ENCODE measurements at regions not wholly inside any gene's neighbourhood (a gene's known extent, or its start where the extent isn't known, plus 50 kb on each side); places are given as distances from the start of the nearest gene placed in this dataset.

DNA sequence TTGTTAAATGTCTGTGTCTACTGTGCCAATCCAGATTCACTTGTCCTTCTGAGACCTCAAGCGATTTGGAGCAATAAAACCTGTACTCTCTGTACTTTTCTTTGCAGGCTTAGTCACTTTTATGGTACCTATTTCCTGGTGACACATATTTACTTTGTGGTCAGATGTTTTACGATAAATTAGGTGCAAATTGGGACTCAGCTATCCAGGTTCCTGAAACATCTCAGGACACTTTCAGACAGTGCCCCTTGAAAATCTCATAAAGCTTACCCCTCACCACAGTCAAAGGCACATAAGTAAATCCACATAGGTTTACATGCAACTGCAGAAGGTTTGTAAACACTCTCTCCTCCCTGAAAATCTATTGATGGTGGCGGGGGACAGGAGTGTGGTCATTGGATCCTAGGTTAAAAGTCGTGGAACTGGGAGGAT, 438.8 kb downstream of the EFNB2 start:
- POLR2A ChIA-PET = no interaction called here
- TF ChIP-seq, protein P1, sequence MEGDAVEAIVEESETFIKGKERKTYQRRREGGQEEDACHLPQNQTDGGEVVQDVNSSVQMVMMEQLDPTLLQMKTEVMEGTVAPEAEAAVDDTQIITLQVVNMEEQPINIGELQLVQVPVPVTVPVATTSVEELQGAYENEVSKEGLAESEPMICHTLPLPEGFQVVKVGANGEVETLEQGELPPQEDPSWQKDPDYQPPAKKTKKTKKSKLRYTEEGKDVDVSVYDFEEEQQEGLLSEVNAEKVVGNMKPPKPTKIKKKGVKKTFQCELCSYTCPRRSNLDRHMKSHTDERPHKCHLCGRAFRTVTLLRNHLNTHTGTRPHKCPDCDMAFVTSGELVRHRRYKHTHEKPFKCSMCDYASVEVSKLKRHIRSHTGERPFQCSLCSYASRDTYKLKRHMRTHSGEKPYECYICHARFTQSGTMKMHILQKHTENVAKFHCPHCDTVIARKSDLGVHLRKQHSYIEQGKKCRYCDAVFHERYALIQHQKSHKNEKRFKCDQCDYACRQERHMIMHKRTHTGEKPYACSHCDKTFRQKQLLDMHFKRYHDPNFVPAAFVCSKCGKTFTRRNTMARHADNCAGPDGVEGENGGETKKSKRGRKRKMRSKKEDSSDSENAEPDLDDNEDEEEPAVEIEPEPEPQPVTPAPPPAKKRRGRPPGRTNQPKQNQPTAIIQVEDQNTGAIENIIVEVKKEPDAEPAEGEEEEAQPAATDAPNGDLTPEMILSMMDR (IDR thresholded peaks at IDR 0.05; ENCODE audit: control extremely low read depth, extremely low read depth, low read depth, missing control alignments) = no peak
- CTCF ChIA-PET = no interaction called here
- no peak for DNase-seq (ENCODE audit: extremely low spot score)

DNA sequence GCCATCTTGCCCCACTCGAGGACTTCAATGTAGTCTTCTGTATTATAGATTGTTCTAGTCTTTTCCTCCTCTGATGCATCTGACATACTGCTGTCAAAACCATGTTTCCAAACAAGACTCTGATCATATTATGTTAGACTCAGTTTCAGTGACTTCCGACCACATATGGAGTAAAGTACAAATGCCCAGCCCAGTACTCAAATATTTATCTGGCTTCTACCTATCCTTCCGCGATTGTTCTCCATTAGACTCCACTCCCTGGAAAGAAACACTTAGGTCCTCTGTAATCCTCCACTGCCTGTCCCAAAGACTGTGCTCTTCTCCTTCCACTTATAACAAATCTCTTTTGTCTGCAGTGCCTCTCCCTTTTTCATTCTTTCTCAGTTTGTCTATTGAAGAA, 439.5 kb downstream of the EFNB2 start:
- ChIA-PET CTCF (no interaction called here), POLR2A (no interaction called here)
- no peak for DNase-seq (ENCODE audit: extremely low spot score)
- TF ChIP-seq, protein P1 (IDR thresholded peaks at IDR 0.05; ENCODE audit: control extremely low read depth, extremely low read depth, low read depth, missing control alignments) = no peak

DNA sequence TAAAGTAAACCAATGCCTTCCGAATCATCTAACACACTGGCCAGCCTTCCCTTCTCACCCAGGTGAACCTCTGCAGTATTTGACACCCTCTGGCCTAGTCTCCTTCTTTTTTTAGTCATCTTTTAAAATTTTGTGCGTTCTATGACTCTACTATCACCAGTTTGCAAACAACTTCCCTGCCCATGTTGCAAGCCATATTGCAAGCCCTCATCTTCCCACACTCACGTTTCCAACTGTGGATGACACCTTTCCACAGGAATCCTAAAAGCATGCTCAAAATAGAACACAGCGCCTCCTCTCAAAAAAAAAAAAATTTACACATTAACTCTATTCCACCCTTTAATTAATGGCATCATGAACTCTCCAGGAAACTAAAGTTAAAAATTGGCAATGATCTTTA, 440.1 kb downstream of the EFNB2 start:
- TF ChIP-seq, protein P1 (IDR thresholded peaks at IDR 0.05; ENCODE audit: control extremely low read depth, extremely low read depth, low read depth, missing control alignments) = no peak
- DNase-seq (ENCODE audit: extremely low spot score) = no peak
- CTCF ChIA-PET = no interaction called here
- POLR2A ChIA-PET = no interaction called here

DNA sequence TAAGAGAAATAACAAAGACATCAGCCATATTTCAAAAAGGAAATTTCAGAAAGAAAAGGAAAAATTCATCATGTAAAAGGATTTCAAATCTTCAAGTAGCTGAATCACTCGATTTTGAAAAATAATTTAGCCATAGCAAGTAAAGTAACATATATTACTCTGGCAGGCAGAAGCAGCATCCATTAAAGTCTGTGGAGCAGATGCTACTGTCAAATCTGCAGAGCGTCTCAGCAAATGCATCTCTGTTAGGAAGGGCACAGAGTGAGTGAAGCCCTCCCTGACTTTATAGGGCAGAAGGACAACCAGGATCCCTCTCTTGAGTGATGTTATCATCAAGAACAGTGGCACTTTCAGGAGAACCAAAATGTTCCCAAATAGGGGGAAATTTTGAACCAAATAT, 445.5 kb downstream of the EFNB2 start:
- POLR2A ChIA-PET = no interaction called here
- TF ChIP-seq, protein P1 (IDR thresholded peaks at IDR 0.05; ENCODE audit: control extremely low read depth, extremely low read depth, low read depth, missing control alignments) = no peak
- CTCF ChIA-PET = interaction anchor here (1.3 kb wide), 1 partner anchor 8 kb away, joined by 4 read pairs; no protein-coding TSS in a partner anchor
- no peak for DNase-seq (ENCODE audit: extremely low spot score)

DNA sequence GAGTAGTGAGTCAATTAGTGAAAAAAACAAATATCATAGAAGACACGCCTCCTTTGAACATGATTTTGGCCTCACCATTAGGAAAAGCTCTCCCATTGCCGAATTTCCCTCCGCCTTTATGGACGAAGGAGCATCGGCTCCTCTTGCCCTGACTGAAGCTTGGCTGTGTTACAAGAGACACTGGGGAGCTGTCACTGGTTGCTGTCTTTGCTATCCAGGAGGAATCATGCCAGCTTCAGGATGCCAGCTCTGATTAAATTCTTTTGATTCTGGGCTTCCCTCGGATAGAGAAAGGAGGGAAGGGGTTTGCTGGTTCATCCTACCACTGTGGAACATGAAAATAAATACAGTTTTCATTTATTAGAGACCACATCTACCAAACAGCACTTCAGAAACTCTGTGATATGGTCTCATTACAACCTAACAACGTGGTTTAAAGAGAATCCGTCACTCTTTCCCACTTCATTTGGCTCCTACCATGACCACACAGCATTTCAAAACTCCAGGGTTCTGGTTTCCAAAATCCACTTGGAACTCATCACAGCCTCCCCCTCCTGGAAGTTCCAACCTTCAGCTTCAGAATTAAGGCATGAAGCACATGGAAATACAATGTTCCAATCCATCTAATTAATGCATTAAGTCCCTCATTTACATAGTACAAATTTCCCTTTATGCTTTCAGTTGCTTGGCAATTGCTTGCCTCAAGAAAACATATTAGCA, 446.0 kb downstream of the EFNB2 start:
- TF ChIP-seq, protein P1 (IDR thresholded peaks at IDR 0.05; ENCODE audit: control extremely low read depth, extremely low read depth, low read depth, missing control alignments) = no peak
- no peak for DNase-seq (ENCODE audit: extremely low spot score)
- CTCF ChIA-PET = interaction anchor here (1.3 kb wide), 1 partner anchor 8 kb away, joined by 4 read pairs; no protein-coding TSS in a partner anchor
- POLR2A ChIA-PET = no interaction called here

DNA sequence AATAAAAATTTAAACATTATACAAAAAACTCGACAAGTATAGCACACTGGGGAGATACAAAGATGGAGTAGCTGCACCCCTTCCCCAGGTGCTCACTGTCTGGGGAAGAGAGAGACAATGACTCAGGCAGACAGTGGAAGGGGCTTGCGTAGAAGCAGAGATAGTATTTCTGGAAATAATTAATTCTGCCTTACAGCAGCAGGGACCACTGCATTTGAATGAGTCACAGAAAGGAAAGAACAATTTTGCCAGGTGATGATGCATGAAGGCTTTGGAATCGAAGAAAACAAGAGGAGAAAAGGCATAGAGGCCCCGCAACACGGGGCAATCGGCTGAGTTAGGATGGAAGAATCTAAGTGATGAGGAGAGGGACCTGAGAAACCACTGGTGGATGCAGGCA, 447.4 kb downstream of the EFNB2 start:
- POLR2A ChIA-PET = no interaction called here
- DNase-seq (ENCODE audit: extremely low spot score) = no peak
- TF ChIP-seq, protein P1 (IDR thresholded peaks at IDR 0.05; ENCODE audit: control extremely low read depth, extremely low read depth, low read depth, missing control alignments) = no peak
- CTCF ChIA-PET = no interaction called here
